ENCODE measurements at regions not wholly inside any gene's neighbourhood (a gene's known extent, or its start where the extent isn't known, plus 50 kb on each side); places are given as distances from the start of the nearest gene placed in this dataset.
A peak's percentile ranks its signal among the peaks of the same experiment; 100 is the strongest.

GRCh38 chr2:223225266-223225665 lies 173.3 kb downstream of the KCNE4 start:
- no peak for DNase-seq (ENCODE audit: low spot score)

- no peak for DNase-seq (ENCODE audit: low spot score)
Measured at GRCh38 chr2:223226264-223226663, 174.3 kb downstream of the KCNE4 start.

GRCh38 chr2:223227338-223227737 lies 175.3 kb downstream of the KCNE4 start:
- DNase-seq (ENCODE audit: low spot score) = no peak

GRCh38 chr2:223228871-223229270 lies 176.9 kb downstream of the KCNE4 start:
- no peak for DNase-seq (ENCODE audit: low spot score)

- no peak for DNase-seq (ENCODE audit: low spot score)
Measured at GRCh38 chr2:223230352-223230751, 178.4 kb downstream of the KCNE4 start.

GRCh38 chr2:223232285-223232684 lies 180.3 kb downstream of the KCNE4 start:
- DNase-seq (ENCODE audit: low spot score) = no peak

GRCh38 chr2:223232896-223233295 lies 180.9 kb downstream of the KCNE4 start:
- DNase-seq (ENCODE audit: low spot score) = no peak

- DNase-seq (ENCODE audit: low spot score) = no peak
Measured at GRCh38 chr2:223235986-223236385, 184.0 kb downstream of the KCNE4 start.

GRCh38 chr2:223238301-223238700 lies 186.3 kb downstream of the KCNE4 start:
- no peak for DNase-seq (ENCODE audit: low spot score)

- no peak for DNase-seq (ENCODE audit: low spot score)
Measured at GRCh38 chr2:223243233-223243632, 191.2 kb downstream of the KCNE4 start.

GRCh38 chr2:223247136-223247535 lies 195.1 kb downstream of the KCNE4 start:
- DNase-seq (ENCODE audit: low spot score) = peak; percentile 43

- no peak for DNase-seq (ENCODE audit: low spot score)
Measured at GRCh38 chr2:223251656-223252229, 199.8 kb downstream of the KCNE4 start.

- DNase-seq (ENCODE audit: low spot score) = no peak
Measured at GRCh38 chr2:223260681-223261080, 208.7 kb downstream of the KCNE4 start.

GRCh38 chr2:223262946-223263345 lies 211.0 kb downstream of the KCNE4 start:
- DNase-seq (ENCODE audit: low spot score) = no peak

- DNase-seq (ENCODE audit: low spot score) = no peak
Measured at GRCh38 chr2:223264541-223265193, 212.7 kb downstream of the KCNE4 start.

GRCh38 chr2:223267160-223267951 lies 215.4 kb downstream of the KCNE4 start:
- no peak for DNase-seq (ENCODE audit: low spot score)

GRCh38 chr2:223269386-223269785 lies 217.4 kb downstream of the KCNE4 start:
- DNase-seq (ENCODE audit: low spot score) = no peak

- no peak for DNase-seq (ENCODE audit: low spot score)
Measured at GRCh38 chr2:223270548-223270947, 218.6 kb downstream of the KCNE4 start.

GRCh38 chr2:223273995-223274394 lies 222.0 kb downstream of the KCNE4 start:
- no peak for DNase-seq (ENCODE audit: low spot score)

- DNase-seq (ENCODE audit: low spot score) = no peak
Measured at GRCh38 chr2:223282221-223282620, 230.2 kb downstream of the KCNE4 start.

- no peak for DNase-seq (ENCODE audit: low spot score)
Measured at GRCh38 chr2:223283329-223283728, 231.3 kb downstream of the KCNE4 start.

- no peak for DNase-seq (ENCODE audit: low spot score)
Measured at GRCh38 chr2:223283771-223284170, 231.8 kb downstream of the KCNE4 start.

Data from AG08396 (cell line).